Naive thymus-derived CD4-positive, alpha-beta T cell (primary cell): ENCODE measurements at regions not wholly inside any gene's neighbourhood (a gene's known extent, or its start where the extent isn't known, plus 50 kb on each side); places are given as distances from the start of the nearest gene placed in this dataset.

Source experiments
- ATAC-seq: fragments of 150-1000 bp; cut with Tn5 transposase; 2 replicates; pipeline ENCODE4 v1.10.0; 2021; ENCODE audit warnings: mild to moderate bottlenecking, moderate library complexity
- CTCF ChIA-PET: fragments of 350-600 bp; sonication (Branson Sonifier 250); formaldehyde crosslinking; loops from one replicate; lab custom pipeline; 2021; ENCODE audit warnings: antibody characterized with exemption; lab: Charles Lee
- POLR2A ChIA-PET: fragments of 350-600 bp; sonication (Branson Sonifier 250); formaldehyde crosslinking; loops from one replicate; lab custom pipeline; 2021; ENCODE audit warnings: antibody characterized with exemption, inconsistent platforms; lab: Charles Lee
- DNase-seq, 9 donors: peaks; one replicate each; pipeline versions ENCODE4 v3.0.0 to v3.0.0-alpha.2; 2020 to 2022; ENCODE audit warnings: mixed read lengths in 1 of 9
- H3K27ac ChIP-seq: one replicate; pipeline ENCODE4 v1.7.0; 2013; ENCODE audit warnings: mild to moderate bottlenecking, low read depth, low read length, moderate library complexity
- H3K27me3 ChIP-seq, 2 donors: one replicate each; pipeline ENCODE4 v1.7.0; 2013; ENCODE audit warnings: low read length in 2 of 2, mild to moderate bottlenecking in 2 of 2, moderate library complexity in 2 of 2; ENCODE audit not compliant: control insufficient read depth in 2 of 2, insufficient read depth in 2 of 2
- H3K36me3 ChIP-seq, 3 experiments: 1 replicate in 2 of 3; 2 replicates in 1 of 3; pipeline ENCODE4 v1.7.0; 2013; ENCODE audit warnings: low read length in 3 of 3, mild to moderate bottlenecking in 3 of 3, moderate library complexity in 1 of 3; ENCODE audit not compliant: insufficient read depth in 3 of 3, control insufficient read depth in 2 of 3
- H3K4me1 ChIP-seq, 2 donors: one replicate each; pipeline ENCODE4 v1.7.0; 2013; ENCODE audit warnings: low read length in 2 of 2, mild to moderate bottlenecking in 2 of 2, moderate library complexity in 1 of 2; ENCODE audit not compliant: control insufficient read depth in 2 of 2, insufficient read depth in 2 of 2
- H3K4me3 ChIP-seq: 2 replicates; pipeline ENCODE4 v1.7.0; 2013; ENCODE audit warnings: mild to moderate bottlenecking, low read length
- H3K9me3 ChIP-seq, 3 experiments: 1 replicate in 2 of 3; 2 replicates in 1 of 3; pipeline ENCODE4 v1.7.0; 2013; ENCODE audit warnings: low read length in 3 of 3; ENCODE audit not compliant: control insufficient read depth in 2 of 3
- H3K27ac Mint-ChIP-seq, 9 donors: one replicate each; pipeline ENCODE4 v1.8.0; 2020 to 2022; ENCODE audit warnings: mixed read lengths in 9 of 9, mild to moderate bottlenecking in 8 of 9, moderate library complexity in 5 of 9, inconsistent platforms in 2 of 9
- H3K27me3 Mint-ChIP-seq, 5 donors: one replicate each; pipeline ENCODE4 v1.8.0; 2021 to 2022; ENCODE audit warnings: mixed read lengths in 5 of 5, mild to moderate bottlenecking in 1 of 5
- H3K36me3 Mint-ChIP-seq, 5 donors: one replicate each; pipeline ENCODE4 v1.8.0; 2020 to 2022; ENCODE audit warnings: mixed read lengths in 5 of 5, mild to moderate bottlenecking in 3 of 5, inconsistent platforms in 1 of 5
- H3K4me1 Mint-ChIP-seq, 7 donors: one replicate each; pipeline ENCODE4 v1.8.0; 2020 to 2022; ENCODE audit warnings: mixed read lengths in 7 of 7, mild to moderate bottlenecking in 3 of 7, inconsistent platforms in 1 of 7
- H3K4me3 Mint-ChIP-seq, 10 donors: one replicate each; pipeline ENCODE4 v1.8.0; 2020 to 2022; ENCODE audit warnings: mild to moderate bottlenecking in 10 of 10, mixed read lengths in 10 of 10, moderate library complexity in 6 of 10, inconsistent platforms in 2 of 10
- H3K9me3 Mint-ChIP-seq, 11 donors: one replicate each; pipeline ENCODE4 v1.8.0; 2020 to 2022; ENCODE audit warnings: mixed read lengths in 11 of 11, mild to moderate bottlenecking in 4 of 11, inconsistent platforms in 1 of 11, moderate library complexity in 1 of 11
- intact Hi-C, 2 donors: fragments of 100-400 bp; cut with micrococcal nuclease; formaldehyde crosslinking; loops; one replicate each; pipeline ENCODE4 v1.15.1; 2023

GRCh38 chr12:24079083-24079482, 129.6 kb upstream of the SOX5 start:
- Mint-ChIP-seq H3K4me3 (no peak overlapping the region), H3K36me3 (no peaks in the 10 kb centered on the region), H3K27ac (no peak overlapping the region), H3K27me3 (no peaks in the 10 kb centered on the region), H3K4me1 (no peaks in the 10 kb centered on the region), H3K9me3 (peaks cover 0 to 14% (median under 1%) of the 10 kb centered on the region in 11 donors)
- no peak for DNase-seq
- ChIA-PET CTCF (no interaction called here), POLR2A (no interaction called here)
- H3K9me3 ChIP-seq = no peaks in the 10 kb centered on the region
- H3K4me1 ChIP-seq = no peaks in the 10 kb centered on the region
- H3K4me3 ChIP-seq = no peak overlapping the region
- no peak overlapping the region for H3K27ac ChIP-seq
- no peak for ATAC-seq
- no peaks in the 10 kb centered on the region for H3K36me3 ChIP-seq
- intact Hi-C loops = no loop called here
- H3K27me3 ChIP-seq = no peaks in the 10 kb centered on the region

GRCh38 chr12:24078318-24078765, 128.9 kb upstream of the SOX5 start:
- Mint-ChIP-seq H3K4me3 (no peak overlapping the region), H3K36me3 (no peaks in the 10 kb centered on the region), H3K9me3 (peaks cover 0 to 14% (median 0%) of the 10 kb centered on the region in 11 donors), H3K4me1 (no peaks in the 10 kb centered on the region), H3K27ac (no peak overlapping the region), H3K27me3 (no peaks in the 10 kb centered on the region)
- POLR2A ChIA-PET = no interaction called here
- DNase-seq (no peak), ATAC-seq (no peak)
- Histone ChIP-seq H3K27ac (no peak overlapping the region), H3K27me3 (no peaks in the 10 kb centered on the region), H3K9me3 (no peaks in the 10 kb centered on the region), H3K4me1 (no peaks in the 10 kb centered on the region), H3K36me3 (no peaks in the 10 kb centered on the region), H3K4me3 (no peak overlapping the region)
- intact Hi-C loops = no loop called here
- CTCF ChIA-PET = no interaction called here

GRCh38 chr12:24077161-24077560, 127.7 kb upstream of the SOX5 start:
- no peaks in the 10 kb centered on the region for H3K36me3 ChIP-seq
- CTCF ChIA-PET = no interaction called here
- no peak overlapping the region for H3K4me3 Mint-ChIP-seq

GRCh38 chr12:24075650-24076049, 126.2 kb upstream of the SOX5 start:
- Histone ChIP-seq H3K4me1 (no peaks in the 10 kb centered on the region), H3K36me3 (no peaks in the 10 kb centered on the region), H3K4me3 (no peak overlapping the region), H3K27me3 (no peaks in the 10 kb centered on the region), H3K27ac (no peak overlapping the region), H3K9me3 (no peaks in the 10 kb centered on the region)
- H3K36me3 Mint-ChIP-seq = no peaks in the 10 kb centered on the region
- H3K9me3 Mint-ChIP-seq = peaks cover 0 to 14% (median 0%) of the 10 kb centered on the region in 11 donors
- ATAC-seq = no peak
- ChIA-PET CTCF (no interaction called here), POLR2A (no interaction called here)
- DNase-seq = no peak
- H3K4me1 Mint-ChIP-seq = no peaks in the 10 kb centered on the region
- no peak overlapping the region for H3K4me3 Mint-ChIP-seq
- no peak overlapping the region for H3K27ac Mint-ChIP-seq
- H3K27me3 Mint-ChIP-seq = no peaks in the 10 kb centered on the region
- intact Hi-C loops = no loop called here

More at GRCh38 chr12:24077161-24077560, 127.7 kb upstream of the SOX5 start:
- Mint-ChIP-seq H3K27ac (no peak overlapping the region), H3K36me3 (no peaks in the 10 kb centered on the region), H3K9me3 (peaks cover 0 to 14% (median 0%) of the 10 kb centered on the region in 11 donors), H3K27me3 (no peaks in the 10 kb centered on the region), H3K4me1 (no peaks in the 10 kb centered on the region)
- intact Hi-C loops = no loop called here
- Histone ChIP-seq H3K4me1 (no peaks in the 10 kb centered on the region), H3K4me3 (no peak overlapping the region), H3K9me3 (no peaks in the 10 kb centered on the region), H3K27me3 (no peaks in the 10 kb centered on the region), H3K27ac (no peak overlapping the region)
- POLR2A ChIA-PET = no interaction called here
- DNase-seq = no peak
- ATAC-seq = no peak

GRCh38 chr12:24073170-24073810, 123.8 kb upstream of the SOX5 start:
- H3K4me3 Mint-ChIP-seq = no peak overlapping the region
- Histone ChIP-seq H3K4me3 (no peak overlapping the region), H3K4me1 (no peaks in the 10 kb centered on the region), H3K27me3 (no peaks in the 10 kb centered on the region), H3K36me3 (no peaks in the 10 kb centered on the region), H3K27ac (no peak overlapping the region), H3K9me3 (no peaks in the 10 kb centered on the region)
- POLR2A ChIA-PET = no interaction called here
- H3K27ac Mint-ChIP-seq = no peak overlapping the region
- H3K9me3 Mint-ChIP-seq = peaks cover 0 to 10% (median 0%) of the 10 kb centered on the region in 11 donors
- H3K36me3 Mint-ChIP-seq = no peaks in the 10 kb centered on the region
- H3K4me1 Mint-ChIP-seq = no peaks in the 10 kb centered on the region
- ATAC-seq = no peak
- CTCF ChIA-PET = no interaction called here
- H3K27me3 Mint-ChIP-seq = no peaks in the 10 kb centered on the region
- intact Hi-C loops = no loop called here
- no peak for DNase-seq

- intact Hi-C loops = no loop called here
- no peaks in the 10 kb centered on the region for H3K4me1 Mint-ChIP-seq
- Histone ChIP-seq H3K9me3 (no peaks in the 10 kb centered on the region), H3K27ac (no peak overlapping the region), H3K4me3 (no peak overlapping the region), H3K36me3 (no peaks in the 10 kb centered on the region), H3K4me1 (no peaks in the 10 kb centered on the region), H3K27me3 (no peaks in the 10 kb centered on the region)
- no peak overlapping the region for H3K27ac Mint-ChIP-seq
- no peaks in the 10 kb centered on the region for H3K36me3 Mint-ChIP-seq
- ATAC-seq (no peak), DNase-seq (no peak)
- CTCF ChIA-PET = no interaction called here
- H3K4me3 Mint-ChIP-seq = no peak overlapping the region
- H3K27me3 Mint-ChIP-seq = no peaks in the 10 kb centered on the region
- H3K9me3 Mint-ChIP-seq = peaks cover 0 to 10% (median 0%) of the 10 kb centered on the region in 11 donors
- POLR2A ChIA-PET = no interaction called here
These were observed 122.8 kb upstream of the SOX5 start for GRCh38 chr12:24072302-24072701.

- H3K27ac Mint-ChIP-seq = no peak overlapping the region
- ATAC-seq (no peak), DNase-seq (no peak)
- Histone ChIP-seq H3K4me3 (no peak overlapping the region), H3K4me1 (no peaks in the 10 kb centered on the region), H3K27me3 (no peaks in the 10 kb centered on the region), H3K27ac (no peak overlapping the region), H3K9me3 (no peaks in the 10 kb centered on the region), H3K36me3 (no peaks in the 10 kb centered on the region)
- H3K4me3 Mint-ChIP-seq = no peak overlapping the region
- H3K36me3 Mint-ChIP-seq = no peaks in the 10 kb centered on the region
- ChIA-PET CTCF (no interaction called here), POLR2A (no interaction called here)
- peaks cover 0 to 10% (median 0%) of the 10 kb centered on the region in 11 donors for H3K9me3 Mint-ChIP-seq
- H3K27me3 Mint-ChIP-seq = no peaks in the 10 kb centered on the region
- intact Hi-C loops = no loop called here
- H3K4me1 Mint-ChIP-seq = no peaks in the 10 kb centered on the region
These were observed 122.4 kb upstream of the SOX5 start for GRCh38 chr12:24071842-24072241.
